ENCODE measurements at regions not wholly inside any gene's neighbourhood (a gene's known extent, or its start where the extent isn't known, plus 50 kb on each side); places are given as distances from the start of the nearest gene placed in this dataset.

DNA sequence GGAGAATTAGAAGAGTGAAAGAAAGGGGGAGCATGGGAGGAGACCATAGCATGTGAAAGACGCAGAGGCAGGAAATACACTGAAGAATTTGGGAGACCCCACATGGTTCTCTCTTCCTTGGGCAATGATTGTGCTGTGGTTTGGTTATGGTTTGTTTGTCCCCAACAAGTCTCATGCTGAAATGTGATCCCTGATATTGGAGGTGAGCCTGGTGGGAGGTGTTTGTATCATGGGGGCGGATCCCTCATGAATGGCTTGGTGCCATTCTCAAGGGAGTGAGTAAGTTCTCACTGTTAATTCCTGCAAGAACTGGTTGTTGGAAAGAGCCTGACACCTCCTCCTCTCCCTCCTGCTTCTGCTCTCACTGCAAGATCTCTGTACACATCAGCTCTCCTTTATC lies 78.6 kb upstream of the RAI2 start:
- Histone ChIP-seq H3K4me2 (ENCODE audit: low read length) (no peak overlapping the region), H4K20me1 (ENCODE audit: low read length) (no peaks in the 10 kb centered on the region), H3K9me3 (ENCODE audit: low read length) (no peaks in the 10 kb centered on the region), H3K9me2 (replicated peaks; ENCODE audit: low read length) (no peaks in the 10 kb centered on the region), H3K79me2 (ENCODE audit: low read length) (no peaks in the 10 kb centered on the region), H3K4me1 (ENCODE audit: insufficient read depth, low read length) (no peaks in the 10 kb centered on the region), H3K36me3 (ENCODE audit: low read depth, low read length) (no peaks in the 10 kb centered on the region), H3K4me3 (ENCODE audit: low read length) (no peak overlapping the region), H3K27me3 (ENCODE audit: low read length) (no peaks in the 10 kb centered on the region), H2AFZ (ENCODE audit: low read length) (no peak overlapping the region), H3K9ac (ENCODE audit: low read length) (no peak overlapping the region), H3K27ac (ENCODE audit: low read length) (no peak overlapping the region), H3F3A (ENCODE audit: low read length, unreplicated experiment) (no peaks in the 10 kb centered on the region)
- ChIA-PET CTCF (no interaction called here), POLR2A (ENCODE audit: unreplicated experiment) (no interaction called here)
- DNase-seq (peak; percentile 39), ATAC-seq (no peak)
- intact Hi-C loops (cut with micrococcal nuclease), result loop anchor here (10.0 kb wide), 1 partner anchor 275 kb away; no protein-coding TSS in a partner anchor
- no peak for TF ChIP-seq EZH2 (IDR thresholded peaks at IDR 0.05; ENCODE audit: low read length, unreplicated experiment)
- no TSS peak for BruUV-seq (replicated peaks)

GRCh38 chrX:17933856-17934255 lies 72.8 kb upstream of the RAI2 start:
- no peaks in the 10 kb centered on the region for H3K9me3 ChIP-seq (ENCODE audit: low read length)
- BruUV-seq (replicated peaks), result no TSS peak
- H3K9ac ChIP-seq (ENCODE audit: low read length), result no peak overlapping the region
- H3K4me3 ChIP-seq (ENCODE audit: low read length), result no peak overlapping the region
- H3F3A ChIP-seq (ENCODE audit: low read length, unreplicated experiment), result no peaks in the 10 kb centered on the region
- DNase-seq (peak; percentile 35), ATAC-seq (no peak)
- no peak overlapping the region for H3K27ac ChIP-seq (ENCODE audit: low read length)
- ChIA-PET POLR2A (ENCODE audit: unreplicated experiment) (no interaction called here), CTCF (no interaction called here)
- no peaks in the 10 kb centered on the region for H3K36me3 ChIP-seq (ENCODE audit: low read depth, low read length)
- TF ChIP-seq EZH2 (IDR thresholded peaks at IDR 0.05; ENCODE audit: low read length, unreplicated experiment) (no peak), EZH2phosphoT487 (IDR thresholded peaks at IDR 0.05; ENCODE audit: borderline replicate concordance, low read length) (no peak)
- TF ChIP-seq, protein P1, sequence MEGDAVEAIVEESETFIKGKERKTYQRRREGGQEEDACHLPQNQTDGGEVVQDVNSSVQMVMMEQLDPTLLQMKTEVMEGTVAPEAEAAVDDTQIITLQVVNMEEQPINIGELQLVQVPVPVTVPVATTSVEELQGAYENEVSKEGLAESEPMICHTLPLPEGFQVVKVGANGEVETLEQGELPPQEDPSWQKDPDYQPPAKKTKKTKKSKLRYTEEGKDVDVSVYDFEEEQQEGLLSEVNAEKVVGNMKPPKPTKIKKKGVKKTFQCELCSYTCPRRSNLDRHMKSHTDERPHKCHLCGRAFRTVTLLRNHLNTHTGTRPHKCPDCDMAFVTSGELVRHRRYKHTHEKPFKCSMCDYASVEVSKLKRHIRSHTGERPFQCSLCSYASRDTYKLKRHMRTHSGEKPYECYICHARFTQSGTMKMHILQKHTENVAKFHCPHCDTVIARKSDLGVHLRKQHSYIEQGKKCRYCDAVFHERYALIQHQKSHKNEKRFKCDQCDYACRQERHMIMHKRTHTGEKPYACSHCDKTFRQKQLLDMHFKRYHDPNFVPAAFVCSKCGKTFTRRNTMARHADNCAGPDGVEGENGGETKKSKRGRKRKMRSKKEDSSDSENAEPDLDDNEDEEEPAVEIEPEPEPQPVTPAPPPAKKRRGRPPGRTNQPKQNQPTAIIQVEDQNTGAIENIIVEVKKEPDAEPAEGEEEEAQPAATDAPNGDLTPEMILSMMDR (conservative IDR thresholded peaks at IDR 0.05; ENCODE audit: low read depth, low read length), result no peak
- intact Hi-C loops (cut with micrococcal nuclease), result loop anchor here (2.0 kb wide), 1 partner anchor 55 kb away; no protein-coding TSS in a partner anchor
- no peaks in the 10 kb centered on the region for H4K20me1 ChIP-seq (ENCODE audit: low read length)
- H3K9me2 ChIP-seq (replicated peaks; ENCODE audit: low read length), result no peaks in the 10 kb centered on the region
- H3K27me3 ChIP-seq (ENCODE audit: low read length), result no peaks in the 10 kb centered on the region
- no peaks in the 10 kb centered on the region for H3K79me2 ChIP-seq (ENCODE audit: low read length)
- H3K4me1 ChIP-seq (ENCODE audit: insufficient read depth, low read length), result peaks cover 20% of the 10 kb centered on the region
- H3K4me2 ChIP-seq (ENCODE audit: low read length), result no peak overlapping the region
- no peak overlapping the region for H2AFZ ChIP-seq (ENCODE audit: low read length)

- H3F3A ChIP-seq (ENCODE audit: low read length, unreplicated experiment), result no peaks in the 10 kb centered on the region
These were observed 71.7 kb upstream of the RAI2 start for GRCh38 chrX:17932781-17933180.

More at GRCh38 chrX:17932781-17933180, 71.7 kb upstream of the RAI2 start:
- ChIA-PET POLR2A (ENCODE audit: unreplicated experiment) (no interaction called here), CTCF (no interaction called here)
- no peaks in the 10 kb centered on the region for H4K20me1 ChIP-seq (ENCODE audit: low read length)
- peaks cover 20% of the 10 kb centered on the region for H3K4me1 ChIP-seq (ENCODE audit: insufficient read depth, low read length)
- ATAC-seq (no peak), DNase-seq (no peak)
- H3K9me3 ChIP-seq (ENCODE audit: low read length), result no peaks in the 10 kb centered on the region
- no peak overlapping the region for H3K4me3 ChIP-seq (ENCODE audit: low read length)
- TF ChIP-seq EZH2phosphoT487 (IDR thresholded peaks at IDR 0.05; ENCODE audit: borderline replicate concordance, low read length), result no peak
- TF ChIP-seq EZH2 (IDR thresholded peaks at IDR 0.05; ENCODE audit: low read length, unreplicated experiment), result no peak
- TF ChIP-seq, protein P1 (conservative IDR thresholded peaks at IDR 0.05; ENCODE audit: low read depth, low read length), result no peak
- H3K79me2 ChIP-seq (ENCODE audit: low read length), result no peaks in the 10 kb centered on the region
- no peak overlapping the region for H3K27ac ChIP-seq (ENCODE audit: low read length)
- H3K9me2 ChIP-seq (replicated peaks; ENCODE audit: low read length), result no peaks in the 10 kb centered on the region
- H2AFZ ChIP-seq (ENCODE audit: low read length), result no peak overlapping the region
- intact Hi-C loops (cut with micrococcal nuclease), result loop anchor here (2.0 kb wide), 1 partner anchor 54 kb away; no protein-coding TSS in a partner anchor
- no peak overlapping the region for H3K4me2 ChIP-seq (ENCODE audit: low read length)
- H3K9ac ChIP-seq (ENCODE audit: low read length), result no peak overlapping the region
- no TSS peak for BruUV-seq (replicated peaks)
- H3K36me3 ChIP-seq (ENCODE audit: low read depth, low read length), result no peaks in the 10 kb centered on the region
- H3K27me3 ChIP-seq (ENCODE audit: low read length), result no peaks in the 10 kb centered on the region

All from PC-3 (cell line).